Muscle of leg (tissue), 3 donors: ENCODE measurements at regions not wholly inside any gene's neighbourhood (a gene's known extent, or its start where the extent isn't known, plus 50 kb on each side); places are given as distances from the start of the nearest gene placed in this dataset.

ENCODE experiments used
- DNase-seq: peaks from one replicate; pipeline ENCODE4 v3.0.0; 2013
- H3K27ac ChIP-seq: one replicate; pipeline ENCODE4 v1.5.1; 2013; ENCODE audit warnings: mild to moderate bottlenecking, low read length, control low read depth
- H3K27me3 ChIP-seq: one replicate; pipeline ENCODE4 v1.6.1; 2013; ENCODE audit warnings: low read length; ENCODE audit not compliant: control insufficient read depth, insufficient read depth
- H3K36me3 ChIP-seq: one replicate; pipeline ENCODE4 v1.6.1; 2013; ENCODE audit warnings: low read length; ENCODE audit not compliant: control insufficient read depth, insufficient read depth
- H3K4me1 ChIP-seq: one replicate; pipeline ENCODE4 v1.6.1; 2013; ENCODE audit warnings: low read length; ENCODE audit not compliant: control insufficient read depth, insufficient read depth
- H3K4me3 ChIP-seq: one replicate; pipeline ENCODE4 v1.5.1; 2013; ENCODE audit warnings: low read length, control low read depth
- H3K9me3 ChIP-seq: replicated peaks from 2 replicates; pipeline ENCODE4 v1.6.1; 2013; ENCODE audit warnings: low read depth, low read length; ENCODE audit not compliant: control insufficient read depth
- WGBS: methylation state at CpG from one replicate; pipeline ENCODE4 v1.1.5; 2013; ENCODE audit warnings: missing lambda C conversion rate; ENCODE audit not compliant: insufficient coverage; 5-methylcytosine and 5-hydroxymethylcytosine counted together

DNA sequence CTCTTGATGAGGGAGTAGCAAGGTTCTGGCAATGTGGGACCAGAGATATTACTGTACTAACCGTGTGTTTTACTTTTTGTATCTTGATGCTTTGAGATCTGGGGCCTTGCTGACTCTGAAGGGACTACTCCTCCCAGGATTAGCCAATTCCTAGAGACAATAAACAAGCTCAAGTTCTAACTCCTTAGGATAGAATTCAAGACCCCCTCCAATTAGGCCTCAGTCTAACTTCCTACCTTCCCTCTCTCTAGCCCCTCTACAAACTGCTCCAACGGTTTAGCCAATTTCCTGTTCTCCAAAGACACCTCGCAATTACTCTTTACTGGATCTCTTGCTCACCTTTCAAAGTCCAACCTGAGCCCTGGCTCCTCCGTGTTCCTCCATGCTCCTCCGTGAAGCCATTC lies 158.7 kb upstream of the JARID2 start:
- no peaks in the 10 kb centered on the region for H3K9me3 ChIP-seq
- H3K36me3 ChIP-seq: no peaks in the 10 kb centered on the region
- H3K4me1 ChIP-seq: peaks cover 5% of the 10 kb centered on the region
- no peak overlapping the region for H3K27ac ChIP-seq
- DNase-seq: no peak
- no peaks in the 10 kb centered on the region for H3K27me3 ChIP-seq
- WGBS: 43% methylated on average over 3 of the region's 5 CpGs
- H3K4me3 ChIP-seq: no peak overlapping the region

- DNase-seq: no peak
- Histone ChIP-seq H3K4me3 (no peak overlapping the region), H3K9me3 (no peaks in the 10 kb centered on the region), H3K27ac (no peak overlapping the region), H3K4me1 (peaks cover 5% of the 10 kb centered on the region), H3K27me3 (no peaks in the 10 kb centered on the region), H3K36me3 (no peaks in the 10 kb centered on the region)
- WGBS: 51% methylated on average over 5 of the region's 7 CpGs
Observed at GRCh38 chr6:15088904-15089568, 156.8 kb upstream of the JARID2 start.

DNA sequence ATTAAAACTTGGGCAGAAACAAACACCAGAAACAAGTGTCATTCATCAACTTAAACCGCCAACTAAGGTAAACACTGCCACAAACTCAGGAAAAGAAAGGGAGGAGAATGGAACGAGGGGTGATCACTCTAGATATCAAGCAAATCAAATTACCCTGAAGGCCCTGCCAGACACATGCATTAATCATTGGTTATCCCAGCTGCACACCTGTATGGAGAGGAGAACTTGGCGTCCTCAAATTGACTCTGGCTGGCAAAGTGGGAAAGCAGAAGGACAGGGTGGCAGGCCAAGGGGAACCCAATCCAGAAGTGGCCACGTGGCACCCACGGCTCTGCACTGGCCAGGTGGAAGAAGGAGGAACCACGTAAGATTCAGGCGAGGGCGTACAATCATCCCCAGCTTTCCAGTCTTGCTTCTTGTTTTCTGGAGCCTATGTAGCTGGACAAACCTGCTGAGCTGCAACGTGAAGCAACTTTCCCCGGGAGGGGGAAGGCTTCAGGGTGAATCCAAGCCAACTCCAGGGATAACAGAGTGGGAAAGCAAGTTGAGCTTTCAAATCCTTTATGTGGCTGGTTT lies 156.2 kb upstream of the JARID2 start:
- peak; percentile 64 for DNase-seq
- peaks cover 5% of the 10 kb centered on the region for H3K4me1 ChIP-seq

GRCh38 chr6:15090145-15090579 lies 155.7 kb upstream of the JARID2 start:
- Histone ChIP-seq H3K27ac (no peak overlapping the region), H3K4me3 (no peak overlapping the region), H3K36me3 (no peaks in the 10 kb centered on the region), H3K4me1 (peaks cover 5% of the 10 kb centered on the region), H3K27me3 (no peaks in the 10 kb centered on the region), H3K9me3 (no peaks in the 10 kb centered on the region)
- peak; percentile 63 for DNase-seq
- WGBS: 20% methylated on average over 3 of the region's 7 CpGs

More for the DNA sequence above, 156.2 kb upstream of the JARID2 start:
- no peaks in the 10 kb centered on the region for H3K9me3 ChIP-seq
- WGBS: 46% methylated on average over 5 of the region's 10 CpGs
- H3K27me3 ChIP-seq: no peaks in the 10 kb centered on the region
- no peak overlapping the region for H3K4me3 ChIP-seq
- H3K36me3 ChIP-seq: no peaks in the 10 kb centered on the region
- no peak overlapping the region for H3K27ac ChIP-seq

- Histone ChIP-seq H3K27ac (no peak overlapping the region), H3K4me1 (peaks cover 5% of the 10 kb centered on the region)
Observed at GRCh38 chr6:15090745-15091384, 155.0 kb upstream of the JARID2 start.

DNA sequence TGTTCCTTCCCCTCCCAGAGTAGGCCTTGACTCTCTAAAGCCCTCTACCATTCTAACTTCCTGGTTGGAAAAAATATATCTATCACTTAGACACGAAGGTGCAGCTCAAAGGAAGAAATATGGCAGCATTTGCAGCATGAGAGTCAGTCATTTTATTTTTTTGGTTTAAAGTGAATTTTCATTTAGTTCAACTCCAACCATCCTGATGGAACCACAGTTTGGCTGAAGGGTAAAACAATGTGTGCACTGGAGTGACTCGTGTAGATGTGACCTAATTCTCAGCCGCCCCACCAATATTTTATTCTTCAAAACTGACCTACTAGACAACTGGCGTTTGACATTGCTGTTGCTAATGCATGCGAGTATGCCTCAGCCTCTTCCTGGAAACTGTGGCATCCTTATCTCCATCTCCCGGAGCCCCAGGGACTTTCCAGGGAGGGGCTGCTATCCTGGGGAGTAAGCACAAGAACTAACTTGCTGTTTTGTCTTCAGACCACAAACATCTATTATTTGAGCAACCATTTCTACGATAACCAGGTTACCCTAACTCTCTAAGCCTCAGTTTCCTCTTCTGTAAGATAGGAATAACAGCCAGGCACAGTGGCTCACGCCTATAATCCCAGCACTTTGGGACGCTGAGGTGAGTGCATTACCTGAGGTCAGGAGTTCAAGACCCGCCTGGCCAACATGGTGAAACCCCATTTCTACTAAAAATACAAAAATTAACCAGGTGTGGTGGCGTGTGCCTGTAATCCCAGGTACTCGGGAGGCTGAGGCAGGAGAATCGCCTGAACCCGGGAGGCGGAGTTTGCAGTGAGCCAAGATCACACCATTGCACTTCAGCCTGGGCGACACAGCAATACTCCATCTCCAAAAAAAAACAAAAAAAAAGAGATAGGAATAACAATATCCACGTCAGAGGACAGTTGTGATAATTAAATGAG lies 148.7 kb upstream of the JARID2 start:
- Histone ChIP-seq H3K4me1 (no peaks in the 10 kb centered on the region), H3K4me3 (no peak overlapping the region), H3K36me3 (no peaks in the 10 kb centered on the region), H3K9me3 (no peaks in the 10 kb centered on the region), H3K27me3 (no peaks in the 10 kb centered on the region), H3K27ac (no peak overlapping the region)
- 100% methylated on average over 9 of the region's 17 CpGs for WGBS
- DNase-seq: no peak

More at GRCh38 chr6:15090745-15091384, 155.0 kb upstream of the JARID2 start:
- Histone ChIP-seq H3K27me3 (no peaks in the 10 kb centered on the region), H3K9me3 (no peaks in the 10 kb centered on the region), H3K4me3 (no peak overlapping the region), H3K36me3 (no peaks in the 10 kb centered on the region)
- 64% methylated on average over 2 of the region's 9 CpGs for WGBS
- DNase-seq: no peak

DNA sequence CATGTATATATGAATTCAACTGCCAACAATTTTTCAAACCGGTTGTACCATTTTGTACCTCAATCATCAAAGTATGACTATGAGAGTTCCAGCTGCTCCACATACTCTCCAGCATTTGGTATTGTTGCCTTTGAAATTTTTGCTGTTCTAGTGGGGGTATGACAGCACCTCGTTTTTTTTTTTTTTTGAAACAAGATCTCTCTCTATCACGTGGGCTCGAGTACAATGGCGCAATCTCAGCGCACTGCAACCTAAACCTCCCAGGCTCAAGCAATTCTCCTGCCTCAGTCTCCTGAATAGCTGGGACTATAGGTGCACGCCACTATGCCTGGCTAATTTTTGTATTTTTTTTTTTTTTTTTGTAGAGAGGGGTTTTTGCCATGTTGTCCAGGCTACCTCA lies 144.7 kb upstream of the JARID2 start:
- H3K9me3 ChIP-seq: peaks cover under 1% of the 10 kb centered on the region
- H3K4me3 ChIP-seq: no peak overlapping the region
- no CpG with 5 or more reads among the region's 7 CpGs for WGBS
- no peak overlapping the region for H3K27ac ChIP-seq
- no peaks in the 10 kb centered on the region for H3K27me3 ChIP-seq
- DNase-seq: no peak
- no peaks in the 10 kb centered on the region for H3K36me3 ChIP-seq
- H3K4me1 ChIP-seq: no peaks in the 10 kb centered on the region

DNA sequence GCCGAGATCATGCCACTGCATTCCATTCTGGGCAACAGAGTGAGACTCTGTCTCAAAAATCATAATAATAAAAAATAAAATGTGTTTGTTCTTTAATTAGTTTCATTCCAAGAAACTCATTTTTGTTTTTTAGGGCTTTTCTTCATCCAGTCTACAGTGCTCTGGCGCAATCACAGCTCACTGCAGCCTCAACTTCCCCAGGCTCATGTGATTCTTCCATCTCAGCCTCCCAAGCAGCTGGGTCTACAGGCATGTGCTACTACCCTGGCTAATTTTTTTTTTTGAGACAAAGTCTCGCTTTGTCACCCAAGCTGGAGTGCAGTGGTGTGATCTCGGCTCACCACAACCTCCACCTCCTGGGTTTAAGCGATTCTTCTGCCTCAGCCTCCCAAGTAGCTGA lies 143.6 kb upstream of the JARID2 start:
- DNase-seq: no peak
- Histone ChIP-seq H3K27me3 (no peaks in the 10 kb centered on the region), H3K4me3 (no peak overlapping the region), H3K9me3 (peaks cover 2% of the 10 kb centered on the region), H3K27ac (no peak overlapping the region), H3K36me3 (no peaks in the 10 kb centered on the region), H3K4me1 (no peaks in the 10 kb centered on the region)
- WGBS: 86% methylated on average over 3 of the region's 5 CpGs

- Histone ChIP-seq H3K36me3 (no peaks in the 10 kb centered on the region), H3K27ac (no peak overlapping the region), H3K4me1 (no peaks in the 10 kb centered on the region), H3K4me3 (no peak overlapping the region), H3K27me3 (no peaks in the 10 kb centered on the region), H3K9me3 (peaks cover 2% of the 10 kb centered on the region)
- WGBS: 49% methylated on average over 8 of the region's 12 CpGs
- DNase-seq: no peak
Observed at GRCh38 chr6:15106958-15107643, 138.8 kb upstream of the JARID2 start.
